ENCODE measurements at regions not wholly inside any gene's neighbourhood (a gene's known extent, or its start where the extent isn't known, plus 50 kb on each side); places are given as distances from the start of the nearest gene placed in this dataset.
A peak's percentile ranks its signal among the peaks of the same experiment; 100 is the strongest.

- H3K27me3 ChIP-seq (replicated peaks in 1 of 4; ENCODE audit: control extremely low read depth in 1 of 4, control insufficient read depth in 3 of 4, insufficient read depth in 4 of 4, low read length in 3 of 4), result peaks cover 0 to 18% (median 0%) of the 10 kb centered on the region in 4 experiments
- TF ChIP-seq CTCF (IDR thresholded peaks at IDR 0.05) (peak; percentile 16), EZH2 (IDR thresholded peaks at IDR 0.05; ENCODE audit: borderline replicate concordance, insufficient read depth, low read depth, low read length, poor library complexity, severe bottlenecking) (no peak)
- no peak overlapping the region for H3K4me2 ChIP-seq (replicated peaks; ENCODE audit: low read depth, low read length, poor library complexity, severe bottlenecking)
- H3K27ac ChIP-seq (ENCODE audit: low read length in 2 of 2), result no peak overlapping the region
- H3K9me3 Mint-ChIP-seq (ENCODE audit: insufficient read depth), result no peaks in the 10 kb centered on the region
- H3K4me3 ChIP-seq (ENCODE audit: control extremely low read depth in 1 of 5, extremely low read depth in 1 of 5, insufficient read depth in 1 of 5, low read depth in 2 of 5, low read length in 4 of 5), result no peak overlapping the region
- CTCF ChIA-PET, result no interaction called here
- no peaks in the 10 kb centered on the region for H4K20me1 ChIP-seq (ENCODE audit: control insufficient read depth, insufficient read depth, low read length, poor library complexity, severe bottlenecking)
- intact Hi-C loops (cut with micrococcal nuclease), result no loop called here
- no peak overlapping the region for H3K4me3 Mint-ChIP-seq
- DNase-seq (no peak), ATAC-seq (ENCODE audit: low read depth) (no peak)
- peaks cover 7% of the 10 kb centered on the region for H3K27me3 Mint-ChIP-seq
- no peak overlapping the region for H3K27ac Mint-ChIP-seq
- no peaks in the 10 kb centered on the region for H3K36me3 ChIP-seq (replicated peaks in 1 of 2; ENCODE audit: control extremely low read depth in 1 of 2, control insufficient read depth in 1 of 2, extremely low read depth in 1 of 2, insufficient read depth in 2 of 2, low read length in 1 of 2)
- H2AFZ ChIP-seq (ENCODE audit: insufficient read depth, low read depth, low read length, poor library complexity, severe bottlenecking), result no peak overlapping the region
- no peaks in the 10 kb centered on the region for H3K4me1 Mint-ChIP-seq
- 100% methylated on average over 1 of the region's 1 CpG for WGBS (ENCODE audit: insufficient coverage)
- H3K4me1 ChIP-seq (ENCODE audit: control insufficient read depth in 2 of 2, insufficient read depth in 2 of 2, low read length in 2 of 2), result no peaks in the 10 kb centered on the region
- no peaks in the 10 kb centered on the region for H3K79me2 ChIP-seq (ENCODE audit: control insufficient read depth, insufficient read depth, low read length)
- H3K9ac ChIP-seq (ENCODE audit: low read length), result no peak overlapping the region
- peaks cover 0 to 5% (median 0%) of the 10 kb centered on the region in 3 donors for H3K9me3 ChIP-seq (ENCODE audit: control extremely low read depth in 1 of 3, control insufficient read depth in 2 of 3, insufficient read depth in 1 of 3, low read length in 2 of 3)
- POLR2A ChIA-PET, result no interaction called here
These were observed 1466.5 kb downstream of the BRD1 start for GRCh38 chr22:48361099-48361639.

GRCh38 chr22:48359613-48359965, 1468.1 kb downstream of the BRD1 start:
- DNase-seq, result no peak
- Histone ChIP-seq H3K4me2 (replicated peaks; ENCODE audit: low read depth, low read length, poor library complexity, severe bottlenecking) (no peak overlapping the region), H3K9ac (ENCODE audit: low read length) (no peak overlapping the region), H2AFZ (ENCODE audit: insufficient read depth, low read depth, low read length, poor library complexity, severe bottlenecking) (no peak overlapping the region), H3K36me3 (replicated peaks in 1 of 2; ENCODE audit: control extremely low read depth in 1 of 2, control insufficient read depth in 1 of 2, extremely low read depth in 1 of 2, insufficient read depth in 2 of 2, low read length in 1 of 2) (no peaks in the 10 kb centered on the region), H4K20me1 (ENCODE audit: control insufficient read depth, insufficient read depth, low read length, poor library complexity, severe bottlenecking) (no peaks in the 10 kb centered on the region), H3K27ac (ENCODE audit: low read length in 2 of 2) (no peak overlapping the region), H3K27me3 (replicated peaks in 1 of 4; ENCODE audit: control extremely low read depth in 1 of 4, control insufficient read depth in 3 of 4, insufficient read depth in 4 of 4, low read length in 3 of 4) (peaks cover 0 to 18% (median 0%) of the 10 kb centered on the region in 4 experiments), H3K4me1 (ENCODE audit: control insufficient read depth in 2 of 2, insufficient read depth in 2 of 2, low read length in 2 of 2) (no peaks in the 10 kb centered on the region), H3K9me3 (ENCODE audit: control extremely low read depth in 1 of 3, control insufficient read depth in 2 of 3, insufficient read depth in 1 of 3, low read length in 2 of 3) (peaks cover 0 to 5% (median 0%) of the 10 kb centered on the region in 3 donors), H3K79me2 (ENCODE audit: control insufficient read depth, insufficient read depth, low read length) (no peaks in the 10 kb centered on the region), H3K4me3 (ENCODE audit: control extremely low read depth in 1 of 5, extremely low read depth in 1 of 5, insufficient read depth in 1 of 5, low read depth in 2 of 5, low read length in 4 of 5) (no peak overlapping the region)
- ChIA-PET POLR2A (no interaction called here), CTCF (no interaction called here)
- no peak for TF ChIP-seq CTCF (IDR thresholded peaks at IDR 0.05)
- no peak for TF ChIP-seq EZH2 (IDR thresholded peaks at IDR 0.05; ENCODE audit: borderline replicate concordance, insufficient read depth, low read depth, low read length, poor library complexity, severe bottlenecking)
- H3K4me1 Mint-ChIP-seq, result no peaks in the 10 kb centered on the region
- no peak overlapping the region for H3K4me3 Mint-ChIP-seq
- intact Hi-C loops (cut with micrococcal nuclease), result no loop called here
- 88% methylated on average over 14 of the region's 14 CpGs for WGBS (ENCODE audit: insufficient coverage)
- peaks cover 9% of the 10 kb centered on the region for H3K27me3 Mint-ChIP-seq
- ATAC-seq (ENCODE audit: low read depth), result no peak
- no peaks in the 10 kb centered on the region for H3K9me3 Mint-ChIP-seq (ENCODE audit: insufficient read depth)
- H3K27ac Mint-ChIP-seq, result no peak overlapping the region
